GM20000 (cell line): ENCODE measurements at regions not wholly inside any gene's neighbourhood (a gene's known extent, or its start where the extent isn't known, plus 50 kb on each side); places are given as distances from the start of the nearest gene placed in this dataset.

ENCODE experiments used
- DNase-seq: peaks from one replicate; pipeline ENCODE4 v3.0.0; 2012; ENCODE audit warnings: low spot score
- TF ChIP-seq, protein P1 (sequence below): IDR thresholded peaks from 2 replicates; pipeline ENCODE4 v1.5.1; 2012; ENCODE audit warnings: mild to moderate bottlenecking, control low read depth; ENCODE audit errors: extremely low read depth, missing control alignments

DNA sequence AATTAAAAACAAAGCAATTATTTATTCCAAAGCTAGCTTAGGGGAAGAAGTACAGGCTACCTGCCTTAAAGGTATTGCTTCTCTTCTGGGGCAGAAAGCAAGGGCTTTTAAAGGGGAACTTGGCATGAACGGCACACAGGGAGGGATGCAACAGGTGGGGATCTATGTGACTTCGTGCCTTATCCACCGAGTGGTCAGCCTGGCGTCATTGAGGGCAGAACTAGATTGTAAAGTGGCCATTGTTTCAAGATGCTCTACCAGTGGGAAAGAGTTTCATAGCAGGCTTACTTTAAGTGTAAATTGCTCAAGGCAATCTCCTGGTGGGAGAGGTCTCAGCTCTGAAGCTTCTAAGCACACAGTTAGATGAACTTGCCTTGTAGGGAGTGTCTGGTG lies 360.4 kb downstream of the ATP23 start:
- DNase-seq = no peak
- TF ChIP-seq, protein P1, sequence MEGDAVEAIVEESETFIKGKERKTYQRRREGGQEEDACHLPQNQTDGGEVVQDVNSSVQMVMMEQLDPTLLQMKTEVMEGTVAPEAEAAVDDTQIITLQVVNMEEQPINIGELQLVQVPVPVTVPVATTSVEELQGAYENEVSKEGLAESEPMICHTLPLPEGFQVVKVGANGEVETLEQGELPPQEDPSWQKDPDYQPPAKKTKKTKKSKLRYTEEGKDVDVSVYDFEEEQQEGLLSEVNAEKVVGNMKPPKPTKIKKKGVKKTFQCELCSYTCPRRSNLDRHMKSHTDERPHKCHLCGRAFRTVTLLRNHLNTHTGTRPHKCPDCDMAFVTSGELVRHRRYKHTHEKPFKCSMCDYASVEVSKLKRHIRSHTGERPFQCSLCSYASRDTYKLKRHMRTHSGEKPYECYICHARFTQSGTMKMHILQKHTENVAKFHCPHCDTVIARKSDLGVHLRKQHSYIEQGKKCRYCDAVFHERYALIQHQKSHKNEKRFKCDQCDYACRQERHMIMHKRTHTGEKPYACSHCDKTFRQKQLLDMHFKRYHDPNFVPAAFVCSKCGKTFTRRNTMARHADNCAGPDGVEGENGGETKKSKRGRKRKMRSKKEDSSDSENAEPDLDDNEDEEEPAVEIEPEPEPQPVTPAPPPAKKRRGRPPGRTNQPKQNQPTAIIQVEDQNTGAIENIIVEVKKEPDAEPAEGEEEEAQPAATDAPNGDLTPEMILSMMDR = no peak

DNA sequence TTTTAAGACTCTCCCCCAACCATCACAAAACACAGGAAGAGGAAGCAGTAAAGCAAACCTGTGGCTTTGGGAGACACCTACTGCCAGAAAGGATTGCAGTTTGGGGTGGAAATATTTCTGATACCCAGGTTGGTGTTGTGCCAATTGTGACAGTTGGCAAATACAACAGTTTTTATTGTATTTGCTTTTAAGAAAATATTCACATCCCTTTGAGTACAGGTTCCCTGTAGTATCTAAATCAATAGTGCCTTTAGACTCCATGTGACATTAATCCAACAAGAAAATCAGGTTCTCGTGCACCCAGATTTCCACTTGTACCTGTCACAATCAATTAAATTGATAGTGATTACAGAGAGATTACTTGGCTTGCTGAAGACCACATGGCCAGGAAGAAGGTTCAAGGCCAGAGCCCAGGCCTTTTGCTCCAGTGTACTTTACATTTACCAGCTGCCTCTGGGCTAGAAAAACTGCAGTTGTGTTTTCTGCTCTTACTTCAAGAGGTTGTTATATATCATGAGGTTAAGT lies 361.2 kb downstream of the ATP23 start:
- no peak for DNase-seq
- TF ChIP-seq, protein P1 = no peak

DNA sequence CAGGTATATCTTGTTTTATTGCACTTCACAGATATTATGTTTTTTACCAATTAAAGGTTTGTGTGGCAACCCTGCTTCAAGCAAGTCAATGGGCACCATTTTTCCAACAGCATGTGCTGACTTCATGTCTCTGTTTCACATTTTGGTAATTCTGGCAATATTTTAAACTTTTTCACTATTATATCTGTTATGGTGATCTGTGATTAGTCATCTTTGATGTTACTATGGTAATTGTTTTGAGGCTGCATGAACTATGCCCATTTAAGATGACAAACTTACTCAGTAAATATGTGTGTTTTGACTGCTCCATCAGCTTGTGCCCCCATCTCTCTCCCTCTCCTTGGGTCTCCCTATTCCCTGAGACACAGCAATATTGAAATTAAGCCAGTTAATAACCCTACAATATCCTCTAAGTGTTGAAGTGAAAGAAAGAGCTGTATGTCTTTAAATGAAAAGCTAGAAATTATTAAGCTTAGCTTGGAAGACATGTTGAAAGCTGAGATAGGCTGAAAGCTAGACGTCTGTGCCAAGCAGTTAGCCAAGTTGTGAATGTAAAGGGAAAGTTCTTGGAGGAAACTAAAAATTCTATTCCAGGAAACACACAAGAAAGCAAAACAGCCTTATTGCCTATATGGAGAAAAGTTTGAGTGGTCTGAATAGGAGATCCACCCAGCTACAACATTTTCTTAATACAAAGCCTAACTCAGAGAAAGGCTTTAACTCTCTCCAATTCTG lies 365.1 kb downstream of the ATP23 start:
- TF ChIP-seq, protein P1 = no peak
- no peak for DNase-seq

DNA sequence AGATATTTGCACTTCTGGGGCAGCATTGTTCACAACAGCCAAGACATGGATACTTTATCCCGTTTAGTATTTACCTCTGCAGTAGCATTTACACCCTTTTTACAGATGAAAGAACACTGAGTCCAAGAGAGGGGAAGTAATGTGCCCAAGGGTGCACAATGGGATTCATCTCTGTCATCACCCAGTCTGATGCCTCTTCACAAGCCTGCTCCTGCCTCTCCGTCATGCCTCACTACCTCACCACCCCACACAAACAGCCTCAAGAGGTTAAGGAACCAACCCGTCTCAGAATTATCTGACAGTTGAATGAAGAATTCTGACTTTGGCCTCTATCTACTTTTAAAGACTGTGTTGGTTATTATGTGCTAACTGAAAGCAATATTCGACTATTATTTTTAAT lies 368.4 kb downstream of the ATP23 start:
- TF ChIP-seq, protein P1 = no peak
- DNase-seq = no peak

DNA sequence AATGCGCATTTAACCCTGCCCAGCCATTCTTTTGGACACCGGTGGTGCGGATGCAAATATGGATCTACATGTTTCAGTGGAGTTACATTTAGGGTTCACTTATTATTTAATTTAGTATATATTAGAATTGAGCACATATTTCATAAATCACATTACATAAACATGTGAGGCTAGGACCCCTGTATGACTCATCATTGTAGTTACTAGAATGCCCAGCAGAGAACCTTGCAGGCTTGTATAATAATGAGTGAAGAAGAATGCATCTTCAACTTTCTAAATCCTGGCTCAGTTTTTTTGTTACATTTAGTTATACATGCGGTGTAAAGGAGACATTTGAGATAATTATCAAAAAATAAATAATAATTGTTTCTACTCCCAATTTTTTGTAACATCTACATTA lies 369.0 kb downstream of the ATP23 start:
- DNase-seq = no peak
- TF ChIP-seq, protein P1 = no peak

DNA sequence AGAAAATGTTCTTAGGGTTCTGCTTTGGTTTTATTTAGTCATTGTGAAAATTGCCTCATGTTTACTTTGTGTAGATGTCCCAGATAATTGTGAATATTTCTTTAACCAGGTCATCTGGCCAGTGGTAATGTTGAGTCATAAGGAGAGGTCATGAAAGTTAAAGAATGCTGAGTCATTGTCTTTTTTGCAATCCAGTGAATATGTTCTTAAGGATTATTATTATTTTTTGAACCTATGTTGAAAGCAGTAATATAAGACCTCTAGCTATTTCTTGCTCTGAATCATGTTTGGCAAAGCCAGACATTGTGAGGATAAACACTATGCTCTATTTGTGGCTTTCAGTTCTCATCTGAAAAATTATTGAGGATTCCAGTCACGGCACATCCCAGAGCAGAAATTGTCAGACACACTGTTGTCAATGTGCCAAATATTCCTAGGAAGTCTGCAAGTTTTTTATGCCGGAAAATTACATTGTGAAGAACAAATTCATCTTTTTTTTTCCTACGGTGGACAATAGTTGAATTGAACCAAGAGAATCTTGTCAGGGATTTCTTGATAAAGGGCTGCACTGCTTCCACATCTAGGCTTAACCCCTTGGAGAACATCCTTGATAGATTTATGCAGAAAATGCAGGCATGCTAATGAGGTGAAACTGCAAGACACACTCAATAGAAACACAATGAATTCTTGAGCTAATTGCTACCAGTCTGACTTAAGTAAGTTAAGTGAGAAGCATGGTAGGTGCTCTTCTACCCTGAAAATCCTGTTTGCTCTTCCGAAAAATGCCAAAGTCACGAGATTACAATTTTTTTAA lies 369.6 kb downstream of the ATP23 start:
- TF ChIP-seq, protein P1 = no peak
- no peak for DNase-seq

DNA sequence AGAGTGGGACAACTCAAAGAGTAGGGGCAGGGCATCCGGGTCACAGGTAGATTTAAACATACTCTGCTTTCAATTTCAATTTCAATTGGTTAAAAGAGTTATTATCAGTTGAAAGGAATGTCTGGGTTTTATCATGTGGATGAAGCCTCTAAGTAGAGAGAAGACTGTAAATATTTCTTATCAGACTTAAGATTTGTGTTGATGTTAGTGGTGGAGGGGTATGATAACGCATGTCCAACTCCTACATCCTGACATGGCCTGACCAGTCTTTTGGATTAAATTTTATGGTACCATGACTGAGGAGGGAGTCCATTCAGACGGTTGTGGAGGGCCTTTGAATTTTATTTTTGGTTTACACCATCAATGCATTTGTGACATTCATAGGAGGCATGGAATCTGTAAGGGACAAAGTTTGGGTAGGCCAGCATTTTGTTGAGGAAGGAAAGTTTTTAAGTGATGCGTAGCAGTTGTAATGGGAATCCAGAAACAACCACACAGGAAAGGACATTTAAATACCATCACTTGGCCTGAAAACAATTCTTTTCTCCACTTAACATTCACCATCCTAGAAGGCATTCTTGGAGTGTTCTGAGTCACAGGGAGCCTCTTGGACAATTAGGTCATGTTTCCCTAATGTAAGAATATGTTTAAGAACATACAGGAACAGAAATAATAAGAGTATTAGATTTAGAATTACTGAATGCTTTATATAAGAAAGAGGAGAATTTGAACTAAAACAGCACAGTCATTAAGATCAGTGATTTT lies 371.9 kb downstream of the ATP23 start:
- TF ChIP-seq, protein P1 = no peak
- DNase-seq = no peak
